Ishikawa (cell line): ENCODE measurements at regions not wholly inside any gene's neighbourhood (a gene's known extent, or its start where the extent isn't known, plus 50 kb on each side); places are given as distances from the start of the nearest gene placed in this dataset.

Experiments
- CEBPB ChIP-seq: IDR thresholded peaks from 2 replicates; pipeline ENCODE4 v1.6.1; 2012
- CREB1 ChIP-seq: IDR thresholded peaks from 2 replicates; pipeline ENCODE4 v1.6.1; 2012; ENCODE audit warnings: low read depth
- EGR1 ChIP-seq: IDR thresholded peaks from 2 replicates; pipeline ENCODE4 v1.6.1; 2012
- EP300 ChIP-seq: IDR thresholded peaks from 2 replicates; pipeline ENCODE4 v1.6.1; 2012; ENCODE audit warnings: borderline replicate concordance
- FOXM1 ChIP-seq: IDR thresholded peaks from 2 replicates; pipeline ENCODE4 v1.6.1; 2012; ENCODE audit warnings: low read depth, borderline replicate concordance
- MAX ChIP-seq: IDR thresholded peaks from 2 replicates; pipeline ENCODE4 v1.6.1; 2012
- NFIC ChIP-seq: IDR thresholded peaks from 2 replicates; pipeline ENCODE4 v1.6.1; 2012
- RAD21 ChIP-seq: IDR thresholded peaks from 2 replicates; pipeline ENCODE4 v1.6.1; 2012; ENCODE audit warnings: low read depth
- REST ChIP-seq: IDR thresholded peaks from 2 replicates; pipeline ENCODE4 v1.6.1; 2012; ENCODE audit warnings: low read depth, mild to moderate bottlenecking
- TAF1 ChIP-seq: IDR thresholded peaks from 2 replicates; pipeline ENCODE4 v1.6.1; 2012; ENCODE audit warnings: low read depth, mild to moderate bottlenecking
- TCF12 ChIP-seq: IDR thresholded peaks from 2 replicates; pipeline ENCODE4 v1.6.1; 2012; ENCODE audit warnings: low read depth
- TEAD4 ChIP-seq: IDR thresholded peaks from 2 replicates; pipeline ENCODE4 v1.6.1; 2012
- USF1 ChIP-seq: IDR thresholded peaks from 2 replicates; pipeline ENCODE4 v1.6.1; 2012
- YY1 ChIP-seq: IDR thresholded peaks from 2 replicates; pipeline ENCODE4 v1.6.1; 2012; ENCODE audit warnings: low read depth
- ZBTB7A ChIP-seq: IDR thresholded peaks from 2 replicates; pipeline ENCODE4 v1.6.1; 2012; ENCODE audit warnings: low read depth

- TF ChIP-seq YY1 (no peak), TEAD4 (no peak), TAF1 (no peak), EGR1 (no peak), CREB1 (no peak), MAX (no peak), RAD21 (no peak), NFIC (no peak), USF1 (no peak), TCF12 (no peak), CEBPB (no peak), FOXM1 (no peak), REST (no peak), ZBTB7A (no peak), EP300 (no peak)
Measured at GRCh38 chr1:182191381-182192115, 130.0 kb upstream of the ZNF648 start.

- TF ChIP-seq EP300 (peak; percentile 69), TEAD4 (peak; percentile 65), CEBPB (no peak), NFIC (0 out of 2 replicates have a peak, but pooled peaks have one; percentile 8)
Measured at GRCh38 chr1:182189535-182190066, 128.1 kb upstream of the ZNF648 start.

DNA sequence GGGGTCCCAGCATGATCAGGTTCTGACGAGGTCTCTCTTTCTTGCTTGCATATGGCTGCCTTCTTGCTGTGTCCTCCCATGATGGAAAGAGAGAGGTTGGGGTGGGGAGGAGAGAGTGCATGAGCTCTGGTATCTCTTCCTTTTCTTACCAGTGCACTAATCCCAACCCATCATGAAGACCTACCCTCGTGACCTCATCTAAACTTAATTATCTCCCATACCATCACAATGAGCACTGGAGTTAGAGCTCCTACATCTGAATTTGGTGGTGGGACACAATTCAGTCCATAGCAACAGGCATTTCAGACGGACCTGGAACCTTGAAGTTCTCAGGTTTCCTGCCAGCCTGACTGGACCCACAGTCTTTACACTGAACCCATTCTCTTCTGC is 125.2 kb upstream of the ZNF648 start:
- no peak for TF ChIP-seq CEBPB
- TF ChIP-seq FOXM1: no peak
- TF ChIP-seq YY1: no peak
- no peak for TF ChIP-seq RAD21
- TF ChIP-seq TCF12: no peak
- TF ChIP-seq TEAD4: no peak
- no peak for TF ChIP-seq CREB1
- TF ChIP-seq TAF1: no peak
- TF ChIP-seq USF1: no peak
- TF ChIP-seq ZBTB7A: no peak
- TF ChIP-seq NFIC: no peak

DNA sequence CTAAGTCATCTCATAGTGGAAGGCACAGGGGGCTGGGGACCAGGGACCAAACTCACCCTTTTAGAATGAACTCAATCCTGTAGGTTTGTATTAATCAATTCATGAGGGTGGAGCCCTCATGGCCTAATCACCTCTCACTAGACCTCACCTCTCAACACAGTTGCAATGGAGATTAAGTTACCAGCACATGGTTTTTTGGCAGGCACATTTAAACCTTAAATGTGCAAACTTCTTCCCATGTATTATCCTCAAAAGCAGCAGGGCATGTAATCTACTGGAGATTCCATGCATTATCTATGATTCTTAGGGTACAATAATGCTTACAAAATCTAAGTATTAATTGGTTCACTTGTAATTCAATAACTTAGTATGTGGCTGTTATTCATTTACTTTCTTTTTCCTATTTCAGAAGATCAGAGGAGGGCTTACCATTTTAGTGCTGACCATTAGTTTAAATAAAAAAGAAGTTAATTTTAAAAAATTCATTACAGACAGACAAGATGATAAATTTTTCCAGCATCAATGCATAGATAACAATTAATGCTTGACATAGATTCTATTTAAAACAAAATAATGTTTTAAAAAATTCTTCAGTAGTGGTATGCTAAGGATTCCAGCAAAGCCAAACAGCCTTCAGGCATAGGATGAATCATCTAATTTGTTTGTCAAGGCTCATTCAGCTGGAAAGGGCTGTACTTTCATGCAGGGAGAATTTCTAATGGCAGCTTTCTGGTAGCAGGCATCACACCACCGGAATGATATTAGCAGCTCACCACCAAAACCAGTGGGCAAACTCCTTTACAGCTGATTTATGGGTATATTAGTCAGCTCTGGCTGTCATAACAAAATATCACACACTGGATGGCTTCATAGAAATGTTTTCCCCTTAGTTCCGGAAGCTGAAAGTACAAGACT is 124.6 kb upstream of the ZNF648 start:
- peak; percentile 87 for TF ChIP-seq TEAD4
- no peak for TF ChIP-seq REST
- TF ChIP-seq NFIC: peak; percentile 61
- no peak for TF ChIP-seq RAD21
- TF ChIP-seq FOXM1: peak; percentile 77
- peak; percentile 81 for TF ChIP-seq EP300
- TF ChIP-seq CREB1: no peak
- peak; percentile 67; the same call in 1 of the 2 replicates for TF ChIP-seq MAX
- no peak for TF ChIP-seq TAF1
- TF ChIP-seq EGR1: no peak
- TF ChIP-seq CEBPB: 0 out of 2 replicates have a peak, but pooled peaks have one; percentile 19
- TF ChIP-seq TCF12: peak; percentile 72
- TF ChIP-seq USF1: no peak
- TF ChIP-seq YY1: peak; percentile 36; the same call in 1 of the 2 replicates

DNA sequence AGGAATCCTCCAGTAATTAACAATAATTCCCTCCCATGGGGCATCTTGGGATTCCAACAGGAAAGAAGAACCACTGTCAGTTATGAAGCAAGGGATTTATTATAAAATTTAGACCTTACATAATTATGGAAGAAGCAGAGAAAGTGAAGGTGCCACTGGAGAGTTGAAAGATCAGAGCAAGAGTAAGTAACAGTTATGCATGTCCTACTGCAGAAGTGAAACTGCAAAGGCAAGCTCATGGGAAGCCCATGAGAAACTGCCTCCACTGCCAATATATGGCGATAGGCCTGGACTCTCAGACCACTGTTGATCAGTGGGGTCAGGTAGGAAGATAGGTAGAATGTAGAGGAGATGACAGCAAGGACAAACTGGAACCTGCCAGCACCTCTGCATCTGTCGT is 123.6 kb upstream of the ZNF648 start:
- TF ChIP-seq TEAD4: no peak
